GM12892 (cell line): ENCODE measurements at regions not wholly inside any gene's neighbourhood (a gene's known extent, or its start where the extent isn't known, plus 50 kb on each side); places are given as distances from the start of the nearest gene placed in this dataset.

Experiments
- POLR2A ChIP-seq: IDR thresholded peaks from 2 replicates; pipeline ENCODE4 v1.6.1; 2011; ENCODE audit warnings: low read depth, low read length, control low read depth
- POLR2AphosphoS5 ChIP-seq: IDR thresholded peaks from 2 replicates; pipeline ENCODE4 v1.6.1; 2011; ENCODE audit warnings: low read depth, low read length, control low read depth

- TF ChIP-seq POLR2A (no peak), POLR2AphosphoS5 (no peak)
These were observed 134.4 kb upstream of the ZC3H12C start for GRCh38 chr11:109958821-109959166.
